SK-N-SH (cell line): ENCODE measurements at regions not wholly inside any gene's neighbourhood (a gene's known extent, or its start where the extent isn't known, plus 50 kb on each side); places are given as distances from the start of the nearest gene placed in this dataset.

ENCODE experiments used
- MXI1 ChIP-seq: IDR thresholded peaks from 2 replicates; pipeline ENCODE4 v1.6.1; 2012; ENCODE audit warnings: mild to moderate bottlenecking, low read depth, low read length, improper control_type of control experiment
- RCOR1 ChIP-seq: fragments of 150-350 bp; IDR thresholded peaks from 2 replicates; pipeline ENCODE4 v1.6.1; 2017; ENCODE audit warnings: antibody characterized with exemption, low read length

- TF ChIP-seq MXI1 (no peak), RCOR1 (no peak)
These were observed 313.8 kb upstream of the SHH start for GRCh38 chr7:156125841-156126730.
